Skin of body (tissue), 1 donor: ENCODE measurements at regions not wholly inside any gene's neighbourhood (a gene's known extent, or its start where the extent isn't known, plus 50 kb on each side); places are given as distances from the start of the nearest gene placed in this dataset.
A peak's percentile ranks its signal among the peaks of the same experiment; 100 is the strongest.
"Not testable (repeated sequence)": the region's sequence is repeated elsewhere in the genome, so short reads cannot be mapped to it uniquely, and the experiment has no call there.

ENCODE experiments used
- DNase-seq: peaks from one replicate; lab custom pipeline; 2025; lab: John Stamatoyannopoulos, UW

DNA sequence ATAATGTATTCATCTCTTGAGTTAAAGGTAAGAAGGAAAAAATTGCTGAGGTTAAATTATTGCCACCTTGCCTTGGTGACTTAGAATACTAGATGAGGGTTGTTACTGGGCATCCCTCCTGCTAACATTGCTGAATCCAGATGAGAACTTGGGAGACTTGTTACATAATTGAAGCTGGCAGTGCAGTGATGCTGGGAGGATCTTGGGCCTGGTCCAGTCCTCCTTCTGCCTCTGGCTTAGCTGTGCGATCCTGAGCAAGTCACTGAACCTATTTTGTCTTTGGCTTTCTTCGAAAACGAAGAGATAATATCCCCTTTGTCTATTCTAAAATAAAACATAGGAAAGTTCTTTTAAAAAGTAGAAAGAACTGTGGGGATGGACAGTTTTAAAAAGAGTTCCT, 244.9 kb upstream of the NRIP1 start:
- DNase-seq, result no peak

DNA sequence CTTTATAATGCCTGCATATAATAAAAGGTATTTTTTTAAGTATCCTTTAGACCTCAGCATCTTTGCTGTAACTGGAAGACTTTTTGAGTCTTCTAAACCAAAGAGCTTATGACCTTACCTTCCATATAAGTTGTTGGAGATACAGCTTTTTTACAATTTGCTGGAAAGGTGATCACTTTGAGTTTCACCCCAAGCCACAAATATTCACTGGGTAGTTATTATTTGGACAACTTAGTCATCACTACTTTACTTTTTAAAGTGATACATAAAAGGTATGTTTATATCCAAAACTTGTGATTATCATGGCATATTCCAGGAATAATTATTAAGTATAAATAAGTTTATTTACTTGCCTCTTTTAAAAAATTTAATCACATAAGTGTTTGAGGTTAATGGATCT, 246.7 kb upstream of the NRIP1 start:
- no peak for DNase-seq

DNA sequence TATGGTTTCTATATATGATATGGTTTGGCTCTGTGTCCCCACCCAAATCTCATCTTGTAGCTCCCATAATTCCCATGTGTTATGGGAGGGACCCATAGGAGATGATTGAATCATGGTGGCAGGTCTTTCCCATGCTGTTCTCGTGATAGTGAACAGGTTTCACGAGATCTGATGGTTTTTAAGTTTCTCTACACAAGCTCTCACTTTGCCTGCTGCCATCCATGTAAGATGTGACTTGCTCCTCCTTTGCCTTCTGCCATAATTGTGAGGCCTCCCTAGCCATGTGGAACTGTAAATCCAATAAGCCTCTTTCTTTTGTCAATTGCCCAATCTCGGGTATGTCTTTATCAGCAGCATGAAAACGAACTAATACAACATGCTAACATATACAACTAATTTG, 252.2 kb upstream of the NRIP1 start:
- DNase-seq, result not testable (repeated sequence)

DNA sequence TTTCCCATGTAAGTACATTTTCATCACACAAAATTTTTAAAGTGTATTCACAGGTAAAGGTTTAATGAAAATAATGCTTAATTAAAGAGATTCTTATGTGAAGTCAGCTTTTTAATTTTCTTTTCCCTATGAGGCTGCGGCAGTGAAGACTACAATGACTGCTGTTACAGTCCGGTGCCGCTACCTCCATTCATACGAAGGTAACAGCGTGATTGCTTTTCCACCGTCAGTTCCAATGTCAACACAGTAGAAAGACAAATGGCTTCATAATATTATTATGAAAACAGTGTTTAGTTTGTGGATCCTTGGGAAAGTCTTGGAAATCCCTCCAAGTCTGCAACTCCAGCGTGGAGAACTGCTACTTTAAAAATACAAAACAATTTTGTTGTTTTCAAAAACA, 254.9 kb upstream of the NRIP1 start:
- DNase-seq, result no peak

DNA sequence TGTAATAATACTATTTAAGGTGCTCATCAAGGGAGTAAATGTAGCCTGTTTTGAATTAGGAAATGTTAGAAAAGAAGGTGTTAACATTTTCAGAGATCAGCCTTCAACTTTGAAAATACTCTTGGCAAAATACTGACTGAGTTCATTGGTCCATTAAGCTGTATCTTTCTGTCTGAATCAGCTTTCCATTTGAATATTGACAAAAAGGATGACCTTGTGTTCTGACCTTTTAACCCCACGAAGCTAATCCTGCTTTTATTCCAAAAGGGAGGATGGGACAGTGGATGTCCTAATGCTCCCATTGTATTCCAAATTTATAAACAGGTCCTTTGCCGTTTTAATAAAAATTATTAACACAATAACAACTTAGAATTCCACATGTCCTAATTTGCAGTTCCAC, 259.7 kb upstream of the NRIP1 start:
- DNase-seq, result no peak

DNA sequence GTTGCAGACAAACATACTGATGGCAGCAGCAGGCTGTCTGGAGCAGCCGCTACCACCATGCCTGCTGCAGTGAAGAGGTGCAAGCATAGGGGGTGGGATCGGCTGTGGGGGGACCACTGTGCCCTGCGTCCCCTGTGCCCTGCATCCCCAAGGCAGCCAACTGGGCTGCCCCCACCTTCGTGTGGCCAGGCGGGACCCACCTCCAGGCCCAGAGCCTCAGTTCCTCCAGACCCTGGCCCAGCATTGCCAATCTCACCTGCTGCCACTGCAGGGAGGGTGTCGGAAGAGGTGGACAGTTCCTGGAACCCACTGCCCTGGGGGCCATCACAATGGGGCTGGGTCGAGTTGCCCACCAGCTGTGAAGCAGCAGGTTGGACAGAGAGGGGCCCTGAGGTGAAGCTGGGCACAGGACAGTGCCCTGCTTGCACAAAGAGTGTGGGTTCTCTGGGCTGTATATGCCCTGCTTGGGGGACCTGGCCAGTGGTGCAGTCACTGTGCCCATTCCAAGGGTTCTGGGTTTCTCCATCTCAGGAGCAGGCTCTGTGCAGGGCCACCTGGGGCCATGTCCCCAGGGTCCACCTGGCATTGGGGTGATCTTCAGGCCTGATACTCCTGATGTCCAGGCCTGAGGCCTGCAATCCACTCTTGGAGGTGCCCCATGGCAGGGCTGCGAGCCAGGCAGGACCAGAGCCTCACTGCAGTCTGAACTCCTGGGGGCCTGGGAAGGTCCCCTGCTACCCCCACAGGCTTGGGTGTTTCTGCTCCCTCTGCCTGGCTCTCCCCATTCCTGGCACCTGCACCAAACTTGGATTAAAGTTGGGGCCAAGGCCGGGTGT, 261.4 kb upstream of the NRIP1 start:
- no peak for DNase-seq

DNA sequence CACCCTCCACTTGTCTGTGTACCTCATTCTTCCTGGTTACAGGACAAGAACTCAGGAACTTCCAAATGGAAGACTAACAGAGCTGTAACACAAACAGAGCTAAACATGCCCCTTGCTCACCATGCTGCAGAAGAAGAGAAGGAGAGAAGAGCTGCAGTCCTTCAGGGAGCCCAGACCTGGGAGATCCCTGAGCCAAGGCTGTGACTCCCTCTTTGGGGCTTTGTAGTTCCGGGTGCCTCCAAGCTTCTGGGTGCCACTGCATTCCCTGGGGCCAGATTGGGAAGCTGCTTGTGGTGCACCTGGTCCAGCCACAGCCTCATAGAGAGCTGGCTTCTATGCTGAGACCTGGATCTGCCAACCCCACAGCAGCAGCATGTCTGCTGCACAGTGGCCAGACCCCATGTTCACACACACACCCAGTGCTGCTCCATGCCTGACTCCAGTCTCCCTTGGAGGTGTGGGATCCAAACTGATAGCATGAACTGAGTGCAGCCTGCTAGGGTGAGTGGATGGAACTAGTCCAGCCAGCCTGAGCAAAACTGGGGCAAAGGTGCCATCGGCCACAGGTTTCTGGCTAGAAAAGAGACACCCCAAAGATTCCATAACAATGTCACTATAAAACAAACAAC, 263.0 kb upstream of the NRIP1 start:
- no peak for DNase-seq

DNA sequence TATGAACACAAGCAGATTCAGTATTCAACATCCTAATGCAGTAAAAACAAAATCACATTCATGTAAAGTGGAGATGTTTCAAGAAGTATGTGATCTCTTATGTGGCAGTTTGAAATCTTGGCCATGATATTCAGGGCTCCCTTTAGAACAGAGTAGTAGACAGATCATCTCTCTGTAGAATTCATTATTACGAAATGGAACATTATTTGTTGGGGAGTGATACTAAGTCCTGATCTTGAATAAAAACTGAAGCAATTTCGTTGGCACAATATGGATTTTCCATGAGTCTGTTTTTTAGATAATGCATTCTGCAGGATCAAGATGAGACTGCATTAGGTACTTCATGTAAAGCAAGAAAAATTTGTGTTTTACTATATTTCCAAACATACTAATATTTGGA, 264.4 kb upstream of the NRIP1 start:
- DNase-seq, result peak; percentile 46

DNA sequence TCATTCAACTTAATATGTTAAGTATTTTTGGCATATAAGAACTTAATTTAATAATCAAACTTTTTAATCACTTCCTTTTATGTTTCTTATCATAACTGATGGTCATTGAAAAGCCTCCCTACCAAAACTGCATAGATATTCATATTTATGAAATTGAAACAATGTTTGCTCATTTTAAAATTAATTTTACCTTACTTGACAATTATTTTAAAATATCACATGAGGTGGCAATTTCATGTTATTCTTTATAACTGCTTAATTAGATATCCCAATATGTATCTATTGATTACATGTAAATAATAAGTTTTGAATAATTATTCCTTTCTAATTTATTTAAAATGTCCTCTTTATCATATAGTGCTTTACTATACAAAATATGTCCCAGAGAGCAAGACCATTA, 266.1 kb upstream of the NRIP1 start:
- no peak for DNase-seq

DNA sequence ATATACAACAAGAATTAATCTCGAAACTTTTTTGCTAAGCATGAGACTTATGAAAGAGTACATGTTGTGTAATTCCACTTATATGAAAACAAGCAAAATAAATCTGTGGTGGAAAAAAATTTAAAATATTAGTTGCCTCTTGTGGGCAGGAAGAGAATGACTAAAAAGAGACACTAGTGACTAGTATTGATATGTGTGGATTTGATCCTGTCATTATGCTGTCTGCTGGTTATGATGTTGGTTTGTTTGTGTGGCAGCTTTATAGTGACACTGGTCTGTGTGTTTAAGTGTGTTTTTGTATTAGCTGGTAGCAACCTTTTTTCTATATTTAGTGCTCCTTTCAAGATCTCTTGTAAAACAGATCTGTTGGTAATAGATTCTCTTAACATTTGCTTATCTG, 267.8 kb upstream of the NRIP1 start:
- DNase-seq, result no peak

DNA sequence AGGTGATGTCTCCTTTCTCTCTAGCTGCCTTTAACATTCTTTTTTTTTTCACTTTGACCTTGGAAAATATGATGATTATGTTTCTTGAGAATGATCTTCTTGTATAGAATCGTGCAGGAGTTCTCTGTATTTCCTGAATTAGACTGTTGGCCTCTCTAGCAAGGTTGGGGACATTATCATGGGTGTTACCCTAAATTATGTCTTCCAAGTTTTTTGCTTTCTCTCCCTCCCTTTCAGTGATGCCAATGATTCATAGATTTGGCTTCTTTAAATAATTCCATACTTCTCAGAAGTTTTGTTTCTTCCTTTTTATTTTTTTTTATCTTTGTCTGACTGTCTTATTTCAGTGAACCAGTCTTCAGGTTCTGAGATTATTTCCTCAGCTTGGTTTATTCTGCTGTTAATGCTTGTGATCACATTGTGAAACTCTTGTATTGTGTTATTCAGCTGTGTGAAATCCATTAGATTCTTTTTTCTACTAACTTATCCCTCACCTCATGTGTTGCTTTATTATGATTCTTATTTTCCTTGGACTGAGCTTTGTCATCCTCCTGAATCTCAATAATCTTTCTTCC, 268.4 kb upstream of the NRIP1 start:
- no peak for DNase-seq

DNA sequence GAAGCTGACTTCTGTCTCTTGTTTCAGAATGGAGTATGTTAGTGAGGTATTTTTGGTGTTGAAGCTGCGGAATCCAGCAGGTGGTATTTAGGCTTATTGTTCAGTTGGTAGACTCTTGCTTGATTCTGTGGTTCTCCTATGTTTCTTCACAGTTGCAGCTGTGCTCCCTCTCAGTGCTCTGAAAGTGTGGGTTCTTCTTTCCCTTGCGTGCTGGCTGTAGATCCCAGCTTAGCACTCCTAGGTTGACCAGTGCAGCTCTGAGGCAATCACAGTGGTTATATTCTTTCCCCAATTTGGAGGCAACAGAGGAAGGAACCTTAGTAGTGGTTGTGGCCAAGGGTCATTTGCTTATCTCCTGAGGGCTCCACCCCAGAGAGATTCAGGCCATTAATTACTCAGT, 269.2 kb upstream of the NRIP1 start:
- DNase-seq, result no peak

DNA sequence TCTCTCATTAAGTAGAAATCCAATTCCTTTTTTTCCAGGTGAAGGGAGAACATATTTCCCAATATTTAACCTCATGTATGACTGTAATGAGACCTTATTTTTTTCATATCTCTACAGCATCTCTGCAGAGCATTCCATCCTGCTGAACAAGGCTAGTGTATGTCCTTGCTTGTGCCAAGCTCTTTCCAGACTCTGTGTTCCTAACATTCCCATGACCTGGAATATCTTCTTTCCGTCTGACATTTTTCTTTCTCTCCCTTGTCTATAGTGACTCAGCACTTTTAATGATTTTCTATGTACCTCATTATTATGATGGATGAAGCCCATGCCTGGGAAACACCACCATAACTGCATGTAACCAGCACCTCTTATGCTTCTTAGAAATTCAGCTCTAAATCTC, 278.3 kb upstream of the NRIP1 start:
- no peak for DNase-seq

DNA sequence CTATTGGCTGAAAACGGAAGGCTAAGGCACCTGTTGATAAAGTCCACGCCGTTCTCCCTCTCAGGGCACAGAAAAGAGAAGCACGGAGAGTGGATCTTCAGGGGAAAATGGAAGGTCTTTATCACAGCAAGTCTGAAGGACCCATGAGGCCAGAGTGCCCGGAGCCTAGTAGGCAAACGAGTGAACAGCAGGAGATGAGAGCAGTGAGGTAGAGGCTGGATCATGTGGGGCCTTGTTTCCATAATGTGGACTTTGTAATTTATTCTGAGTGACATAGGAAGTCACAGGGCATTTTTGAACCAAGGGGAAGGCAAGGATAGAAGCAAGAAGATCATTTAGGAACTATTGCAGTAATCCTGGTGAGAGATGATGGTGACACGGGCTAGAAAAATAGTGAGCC, 287.2 kb upstream of the NRIP1 start:
- DNase-seq, result no peak

DNA sequence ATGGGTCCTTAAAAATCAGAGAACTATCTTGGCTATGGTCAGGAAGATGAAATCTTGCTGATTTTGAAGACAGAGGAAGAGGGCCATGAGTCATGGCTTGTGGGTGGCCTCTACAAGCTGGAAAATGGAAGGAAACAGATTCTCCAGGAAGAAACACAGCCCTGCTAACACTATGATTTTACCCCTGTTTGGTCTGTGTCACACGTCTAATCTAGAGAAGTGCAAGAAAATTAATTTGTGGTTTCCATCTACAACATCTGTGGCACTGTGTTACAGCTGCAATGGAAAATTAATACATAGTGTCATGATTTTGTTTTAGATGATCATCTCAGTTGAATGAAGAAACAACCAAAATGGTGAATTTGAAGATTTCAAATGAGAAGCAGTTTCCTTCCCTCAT, 288.7 kb upstream of the NRIP1 start:
- DNase-seq, result no peak

DNA sequence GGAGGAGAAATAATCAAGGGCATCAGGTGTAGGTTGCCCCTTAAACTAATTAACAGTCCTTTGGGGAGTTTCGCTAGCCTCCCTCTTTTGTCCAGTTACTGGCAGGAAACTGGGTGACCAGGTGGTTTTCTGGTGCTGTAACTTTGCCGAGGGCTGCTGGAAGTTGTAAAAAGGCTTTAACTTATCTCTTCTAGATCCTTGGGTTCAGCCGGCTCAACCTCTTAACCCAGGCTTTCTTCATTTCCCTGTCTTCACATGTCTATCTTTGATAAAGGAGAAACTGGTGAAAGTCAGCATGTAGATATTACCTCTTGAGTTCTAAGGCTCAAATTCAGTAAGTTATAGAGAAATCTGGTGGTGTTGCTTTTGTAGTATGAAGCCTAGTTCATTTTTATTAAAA, 289.7 kb upstream of the NRIP1 start:
- no peak for DNase-seq

DNA sequence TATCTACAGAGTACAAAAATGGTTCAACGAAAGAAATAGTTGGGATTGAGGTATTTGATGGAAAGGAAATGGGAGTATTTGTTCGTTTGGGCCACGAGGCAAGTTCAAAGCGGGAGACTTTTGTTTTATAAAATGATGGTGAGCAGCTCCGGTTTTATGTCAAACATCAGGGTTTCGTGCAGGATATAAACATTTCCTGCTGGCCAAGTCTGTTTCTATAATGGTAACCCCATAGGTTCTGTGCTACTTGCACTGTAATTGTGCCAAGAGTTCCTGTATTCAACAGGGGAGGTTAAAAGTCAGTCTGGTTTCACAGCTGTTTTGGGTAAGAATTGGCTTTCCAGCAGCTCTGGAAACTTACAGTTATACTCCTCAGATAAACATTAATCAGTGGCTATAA, 290.3 kb upstream of the NRIP1 start:
- no peak for DNase-seq

DNA sequence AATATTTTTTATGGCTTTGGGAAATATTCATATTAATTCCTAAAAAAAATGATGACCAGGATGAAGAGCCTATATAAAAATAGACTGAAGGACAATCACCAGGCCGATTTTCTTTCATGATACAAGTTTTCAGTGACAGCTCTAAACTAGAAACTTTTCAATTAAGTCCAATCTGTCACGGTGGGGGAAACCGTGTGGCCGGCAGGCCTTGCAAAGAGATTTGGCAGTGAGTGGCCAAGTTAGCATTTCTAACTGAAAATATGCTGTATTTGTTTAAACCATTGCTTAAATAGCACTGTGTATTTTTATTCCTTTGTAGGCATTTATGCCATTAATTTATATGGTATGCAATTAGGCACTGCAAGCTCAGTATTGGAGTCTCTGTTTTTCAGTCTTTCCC, 294.5 kb upstream of the NRIP1 start:
- no peak for DNase-seq

DNA sequence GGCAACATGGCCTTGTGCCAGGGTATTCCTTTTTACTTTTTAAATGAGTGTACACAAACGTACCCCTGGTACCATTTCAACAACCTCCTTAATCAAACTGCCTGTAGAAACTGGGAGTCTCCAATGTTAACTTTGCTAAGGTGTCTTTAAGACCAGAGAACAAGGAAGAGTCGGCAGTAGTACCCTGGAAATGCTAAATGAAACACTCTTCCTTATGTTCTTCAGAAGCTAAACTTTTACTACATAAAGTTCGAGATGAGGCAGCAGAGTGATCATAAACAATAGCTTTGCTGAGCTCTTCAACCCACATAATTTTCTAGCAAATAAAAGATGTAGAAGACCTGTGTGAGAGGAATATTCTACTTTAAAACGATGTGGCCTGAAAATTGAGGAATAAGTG, 297.7 kb upstream of the NRIP1 start:
- DNase-seq, result no peak

DNA sequence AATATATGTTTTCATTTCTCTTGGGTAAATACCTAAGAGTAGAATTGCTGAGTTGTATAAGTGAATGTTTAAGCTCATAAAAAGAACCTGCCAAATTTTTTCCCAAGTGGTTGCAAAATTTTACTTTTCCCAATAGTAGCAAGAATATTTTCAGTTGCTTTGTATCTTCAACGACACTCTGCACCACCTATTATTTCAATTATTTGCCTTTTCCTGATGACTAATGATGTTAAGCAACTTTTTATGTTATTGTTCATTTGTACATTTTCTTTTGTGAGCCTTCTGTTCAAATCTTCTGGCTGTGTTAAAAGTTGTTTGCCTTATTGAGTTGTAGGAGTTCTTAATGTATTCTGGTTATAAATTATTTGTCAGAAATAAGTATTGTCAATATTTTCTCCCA, 299.1 kb upstream of the NRIP1 start:
- DNase-seq, result no peak

DNA sequence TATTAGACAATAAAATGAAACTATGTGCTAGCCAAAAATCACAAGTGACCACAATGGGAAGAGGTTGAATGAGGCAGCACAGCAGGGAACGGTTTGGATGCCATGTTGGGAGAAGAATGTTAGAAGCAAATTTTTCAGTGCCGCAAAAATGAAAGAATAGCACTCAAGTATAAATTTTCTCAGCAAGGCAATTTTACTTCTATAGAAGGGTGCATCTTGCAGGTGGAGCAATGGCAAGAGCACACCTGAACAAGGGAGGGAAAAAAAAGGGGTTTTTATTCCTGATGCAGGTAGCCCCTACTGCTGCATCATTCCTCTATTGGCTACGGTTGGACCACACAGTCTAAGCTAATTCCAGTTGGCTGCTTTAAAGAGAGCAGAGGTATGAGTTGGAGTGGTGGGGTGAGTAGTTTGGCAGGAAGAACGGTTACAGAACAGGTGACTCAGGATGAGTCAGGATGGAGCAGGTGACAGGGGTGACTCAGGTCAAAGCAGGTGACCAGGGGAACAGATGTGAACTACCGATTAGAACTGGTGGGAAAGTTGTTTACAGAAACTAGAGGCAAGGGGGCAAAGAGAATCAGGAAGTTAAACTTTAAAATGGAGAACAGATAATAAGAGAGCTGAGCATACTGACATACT, 301.1 kb upstream of the NRIP1 start:
- DNase-seq, result no peak

DNA sequence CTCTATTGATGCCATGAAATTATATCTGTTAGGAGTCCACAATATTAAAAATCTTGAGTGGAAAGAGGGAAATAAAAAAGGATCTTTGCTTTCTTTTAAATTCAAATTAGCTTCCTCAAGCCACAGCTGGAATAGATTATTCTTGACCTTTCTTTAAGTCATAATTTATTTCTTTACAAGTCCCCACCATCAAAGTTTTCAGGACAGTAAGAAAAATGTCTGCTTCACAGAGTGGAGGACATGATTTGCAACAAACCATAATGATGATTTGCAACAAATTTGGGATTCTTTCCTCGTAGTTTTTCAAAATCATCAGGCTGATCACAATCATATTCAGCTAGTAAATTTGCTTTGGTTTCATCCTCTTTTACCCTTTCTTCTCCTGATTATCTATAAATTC, 301.8 kb upstream of the NRIP1 start:
- DNase-seq, result no peak
